Stomach (tissue), 4 donors: ENCODE measurements at regions not wholly inside any gene's neighbourhood (a gene's known extent, or its start where the extent isn't known, plus 50 kb on each side); places are given as distances from the start of the nearest gene placed in this dataset.

ENCODE experiments used
- EP300 ChIP-seq: sonication (generic); formaldehyde crosslinking; IDR thresholded peaks from one replicate; pipeline ENCODE4 v1.6.1; 2017; ENCODE audit warnings: antibody characterized with exemption
- POLR2A ChIP-seq, 4 donors: fragments of 450-650 bp; IDR thresholded peaks; one replicate each; pipeline ENCODE4 v1.6.1; 2016; ENCODE audit warnings: antibody characterized with exemption in 4 of 4, control low read depth in 2 of 4, mild to moderate bottlenecking in 1 of 4, moderate library complexity in 1 of 4
- POLR2AphosphoS5 ChIP-seq, 3 donors: sonication (generic); formaldehyde crosslinking; IDR thresholded peaks; one replicate each; pipeline ENCODE4 v1.6.1; 2016; ENCODE audit warnings: antibody characterized with exemption in 3 of 3
- TF ChIP-seq, protein P1 (sequence below), 7 experiments: fragments of 450-650 bp in 4 of 7; fragments of 200-600 bp in 3 of 7; sonication (generic) in 3 of 7; IDR thresholded peaks; one replicate each; pipeline ENCODE4 v1.5.1; 2016 to 2019; ENCODE audit warnings: antibody characterized with exemption in 7 of 7, control low read depth in 2 of 7, mild to moderate bottlenecking in 1 of 7

- TF ChIP-seq POLR2A (IDR thresholded peaks at IDR 0.05) (no peak), POLR2AphosphoS5 (IDR thresholded peaks at IDR 0.05) (no peak), EP300 (no peak)
- TF ChIP-seq, protein P1, sequence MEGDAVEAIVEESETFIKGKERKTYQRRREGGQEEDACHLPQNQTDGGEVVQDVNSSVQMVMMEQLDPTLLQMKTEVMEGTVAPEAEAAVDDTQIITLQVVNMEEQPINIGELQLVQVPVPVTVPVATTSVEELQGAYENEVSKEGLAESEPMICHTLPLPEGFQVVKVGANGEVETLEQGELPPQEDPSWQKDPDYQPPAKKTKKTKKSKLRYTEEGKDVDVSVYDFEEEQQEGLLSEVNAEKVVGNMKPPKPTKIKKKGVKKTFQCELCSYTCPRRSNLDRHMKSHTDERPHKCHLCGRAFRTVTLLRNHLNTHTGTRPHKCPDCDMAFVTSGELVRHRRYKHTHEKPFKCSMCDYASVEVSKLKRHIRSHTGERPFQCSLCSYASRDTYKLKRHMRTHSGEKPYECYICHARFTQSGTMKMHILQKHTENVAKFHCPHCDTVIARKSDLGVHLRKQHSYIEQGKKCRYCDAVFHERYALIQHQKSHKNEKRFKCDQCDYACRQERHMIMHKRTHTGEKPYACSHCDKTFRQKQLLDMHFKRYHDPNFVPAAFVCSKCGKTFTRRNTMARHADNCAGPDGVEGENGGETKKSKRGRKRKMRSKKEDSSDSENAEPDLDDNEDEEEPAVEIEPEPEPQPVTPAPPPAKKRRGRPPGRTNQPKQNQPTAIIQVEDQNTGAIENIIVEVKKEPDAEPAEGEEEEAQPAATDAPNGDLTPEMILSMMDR (IDR thresholded peaks at IDR 0.05), result no peak
These were observed 413.7 kb upstream of the SULF2 start for GRCh38 chr20:48198929-48199451.
